BJ (cell line): ENCODE measurements at regions not wholly inside any gene's neighbourhood (a gene's known extent, or its start where the extent isn't known, plus 50 kb on each side); places are given as distances from the start of the nearest gene placed in this dataset.
"Not testable (repeated sequence)": the region's sequence is repeated elsewhere in the genome, so short reads cannot be mapped to it uniquely, and the experiment has no call there.

Experiments
- CTCF ChIA-PET: fragments of 350-600 bp; formaldehyde crosslinking; extraction: SDS; loops from one replicate; lab custom pipeline; 2021; ENCODE audit warnings: antibody characterized with exemption, inconsistent platforms; lab: Yijun Ruan, JAX
- POLR2A ChIA-PET: fragments of 300-600 bp; sonication (Branson Sonifier 250); formaldehyde crosslinking; extraction: SDS; loops from one replicate; lab custom pipeline; 2021; ENCODE audit warnings: antibody characterized with exemption; lab: Charles Lee
- DNase-seq: peaks from one replicate; pipeline ENCODE4 v3.0.0-alpha.2; 2011; ENCODE audit warnings: low read depth
- H3K27me3 ChIP-seq: 2 replicates; pipeline ENCODE4 v1.6.0; 2011; ENCODE audit warnings: low read length; ENCODE audit not compliant: control insufficient read depth, insufficient read depth
- H3K36me3 ChIP-seq: 2 replicates; pipeline ENCODE4 v1.5.1; 2011; ENCODE audit warnings: low read length; ENCODE audit not compliant: control insufficient read depth, insufficient read depth
- H3K4me3 ChIP-seq: 2 replicates; pipeline ENCODE4 v1.5.1; 2011; ENCODE audit warnings: low read depth, mild to moderate bottlenecking, control low read depth, low read length
- CTCF ChIP-seq: IDR thresholded peaks from 2 replicates; pipeline ENCODE4 v1.5.1; 2011; ENCODE audit warnings: low read depth, mild to moderate bottlenecking, control low read depth, inconsistent platforms, low read length, moderate library complexity; ENCODE audit not compliant: insufficient read depth

- no peak for TF ChIP-seq CTCF
- no peak for DNase-seq
- H3K4me3 ChIP-seq = no peak overlapping the region
- POLR2A ChIA-PET = no interaction called here
- CTCF ChIA-PET = no interaction called here
- no peaks in the 10 kb centered on the region for H3K27me3 ChIP-seq
- no peaks in the 10 kb centered on the region for H3K36me3 ChIP-seq
These were observed 698.3 kb upstream of the HS6ST1 start for GRCh38 chr2:129016972-129017371.

- H3K36me3 ChIP-seq = no peaks in the 10 kb centered on the region
- no peak for DNase-seq
- ChIA-PET CTCF (no interaction called here), POLR2A (no interaction called here)
- no peak for TF ChIP-seq CTCF
- H3K4me3 ChIP-seq = no peak overlapping the region
- no peaks in the 10 kb centered on the region for H3K27me3 ChIP-seq
These were observed 706.1 kb upstream of the HS6ST1 start for GRCh38 chr2:129024796-129025195.

- no peak overlapping the region for H3K4me3 ChIP-seq
- H3K36me3 ChIP-seq = no peaks in the 10 kb centered on the region
- CTCF ChIA-PET = no interaction called here
- H3K27me3 ChIP-seq = no peaks in the 10 kb centered on the region
- POLR2A ChIA-PET = no interaction called here
- TF ChIP-seq CTCF = no peak
- DNase-seq = no peak
These were observed 717.3 kb upstream of the HS6ST1 start for GRCh38 chr2:129035992-129036391.

GRCh38 chr2:129043677-129044076 lies 725.0 kb upstream of the HS6ST1 start:
- H3K4me3 ChIP-seq, CTCF ChIA-PET, DNase-seq, H3K27me3 ChIP-seq, H3K36me3 ChIP-seq, POLR2A ChIA-PET: not testable (repeated sequence)

GRCh38 chr2:129046475-129046874 lies 727.8 kb upstream of the HS6ST1 start:
- POLR2A ChIA-PET, CTCF ChIA-PET, H3K27me3 ChIP-seq, H3K4me3 ChIP-seq, H3K36me3 ChIP-seq, DNase-seq: not testable (repeated sequence)

- POLR2A ChIA-PET = no interaction called here
- CTCF ChIA-PET = no interaction called here
These were observed 731.4 kb upstream of the HS6ST1 start for GRCh38 chr2:129050101-129050500.

More at GRCh38 chr2:129050101-129050500, 731.4 kb upstream of the HS6ST1 start:
- Histone ChIP-seq H3K36me3 (no peaks in the 10 kb centered on the region), H3K27me3 (no peaks in the 10 kb centered on the region), H3K4me3 (no peak overlapping the region)
- no peak for TF ChIP-seq CTCF
- DNase-seq = no peak
